NOMO-1 treated with DMSO at 0.1 percent for 48 hours (cell line): ENCODE measurements at regions not wholly inside any gene's neighbourhood (a gene's known extent, or its start where the extent isn't known, plus 50 kb on each side); places are given as distances from the start of the nearest gene placed in this dataset.
"Not testable (repeated sequence)": the region's sequence is repeated elsewhere in the genome, so short reads cannot be mapped to it uniquely, and the experiment has no call there.

Experiments
- DNase-seq: peaks from one replicate; lab custom pipeline; 2025; ENCODE audit not compliant: unreplicated experiment; lab: John Stamatoyannopoulos, UW

- no peak for DNase-seq
Measured at GRCh38 chr11:96878299-96879051, 488.7 kb downstream of the JRKL start.

- DNase-seq, result not testable (repeated sequence)
Measured at GRCh38 chr11:96882622-96883021, 492.8 kb downstream of the JRKL start.

- no peak for DNase-seq
Measured at GRCh38 chr11:96885405-96885804, 495.6 kb downstream of the JRKL start.

- no peak for DNase-seq
Measured at GRCh38 chr11:96885912-96886311, 496.1 kb downstream of the JRKL start.

GRCh38 chr11:96893988-96894387 lies 504.2 kb downstream of the JRKL start:
- DNase-seq, result no peak

GRCh38 chr11:96894587-96894986 lies 504.8 kb downstream of the JRKL start:
- DNase-seq, result no peak

- no peak for DNase-seq
Measured at GRCh38 chr11:96899971-96900370, 510.2 kb downstream of the JRKL start.

- DNase-seq, result no peak
Measured at GRCh38 chr11:96905143-96905542, 515.3 kb downstream of the JRKL start.

GRCh38 chr11:96905663-96906062 lies 515.9 kb downstream of the JRKL start:
- no peak for DNase-seq

- DNase-seq, result no peak
Measured at GRCh38 chr11:96906476-96906875, 516.7 kb downstream of the JRKL start.

- no peak for DNase-seq
Measured at GRCh38 chr11:96925862-96926261, 536.0 kb downstream of the JRKL start.

- DNase-seq, result no peak
Measured at GRCh38 chr11:96940227-96940626, 550.4 kb downstream of the JRKL start.

GRCh38 chr11:96942855-96943254 lies 553.0 kb downstream of the JRKL start:
- DNase-seq, result no peak

- no peak for DNase-seq
Measured at GRCh38 chr11:96943970-96944369, 554.2 kb downstream of the JRKL start.

- no peak for DNase-seq
Measured at GRCh38 chr11:96948066-96948465, 558.3 kb downstream of the JRKL start.

GRCh38 chr11:96949464-96949863 lies 559.7 kb downstream of the JRKL start:
- DNase-seq, result no peak

- DNase-seq, result no peak
Measured at GRCh38 chr11:96954587-96955242, 564.9 kb downstream of the JRKL start.

- DNase-seq, result no peak
Measured at GRCh38 chr11:96960476-96960875, 570.7 kb downstream of the JRKL start.

- DNase-seq, result no peak
Measured at GRCh38 chr11:96960926-96961325, 571.1 kb downstream of the JRKL start.

- no peak for DNase-seq
Measured at GRCh38 chr11:96961931-96962330, 572.1 kb downstream of the JRKL start.

GRCh38 chr11:96963375-96963774 lies 573.6 kb downstream of the JRKL start:
- no peak for DNase-seq

GRCh38 chr11:96964661-96965060 lies 574.8 kb downstream of the JRKL start:
- DNase-seq, result no peak

GRCh38 chr11:96967616-96968015 lies 577.8 kb downstream of the JRKL start:
- no peak for DNase-seq
